B cell (primary cell): ENCODE measurements at regions not wholly inside any gene's neighbourhood (a gene's known extent, or its start where the extent isn't known, plus 50 kb on each side); places are given as distances from the start of the nearest gene placed in this dataset.

Source experiments
- ATAC-seq: fragments of 200-7000 bp; cut with Tn5 transposase; one replicate; pipeline ENCODE4 v1.10.0; 2021; ENCODE audit warnings: low read depth, mild to moderate bottlenecking, moderate number of reproducible peaks, moderate library complexity
- CTCF ChIA-PET: fragments of 350-600 bp; sonication (Branson Sonifier 250); formaldehyde crosslinking; loops from one replicate; lab custom pipeline; 2021; ENCODE audit warnings: antibody characterized with exemption, inconsistent platforms; lab: Charles Lee
- POLR2A ChIA-PET: fragments of 350-600 bp; sonication (Branson Sonifier 250); formaldehyde crosslinking; loops from one replicate; lab custom pipeline; 2021; ENCODE audit warnings: antibody characterized with exemption; lab: Charles Lee
- DNase-seq: peaks from one replicate; pipeline ENCODE4 v3.0.0; 2013
- H2AFZ ChIP-seq: 2 replicates; pipeline ENCODE4 v1.6.1; 2012; ENCODE audit warnings: mild to moderate bottlenecking, low read depth, low read length; ENCODE audit not compliant: insufficient read depth, poor library complexity, severe bottlenecking
- H3K27ac ChIP-seq, 2 donors: 1 replicate in 1 of 2; 2 replicates in 1 of 2; pipeline ENCODE4 v1.5.1; 2012 to 2013; ENCODE audit warnings: low read length in 2 of 2, mild to moderate bottlenecking in 2 of 2, moderate library complexity in 1 of 2
- H3K27me3 ChIP-seq, 4 experiments: fragments of 200-600 bp in 1 of 4; sonication (generic) in 1 of 4; replicated peaks in 1 of 4; 1 replicate in 2 of 4; 2 replicates in 2 of 4; pipeline versions ENCODE4 v1.6.1 to v1.7.0; 2013 to 2016; ENCODE audit warnings: low read length in 3 of 4, mild to moderate bottlenecking in 2 of 4, mixed read lengths in 1 of 4, moderate library complexity in 1 of 4; ENCODE audit not compliant: insufficient read depth in 4 of 4, control insufficient read depth in 3 of 4; ENCODE audit errors: control extremely low read depth in 1 of 4
- H3K36me3 ChIP-seq, 2 experiments: replicated peaks in 1 of 2; 1 replicate in 1 of 2; 2 replicates in 1 of 2; pipeline versions ENCODE4 v1.6.1 to v1.7.1; 2013; ENCODE audit warnings: low read length in 1 of 2; ENCODE audit not compliant: insufficient read depth in 2 of 2, control insufficient read depth in 1 of 2; ENCODE audit errors: control extremely low read depth in 1 of 2, extremely low read depth in 1 of 2
- H3K4me1 ChIP-seq, 2 donors: fragments of 200-600 bp in 1 of 2; sonication (generic) in 1 of 2; 1 replicate in 1 of 2; 2 replicates in 1 of 2; pipeline versions ENCODE4 v1.5.1 to v1.6.1; 2013 to 2017; ENCODE audit warnings: low read length in 2 of 2; ENCODE audit not compliant: control insufficient read depth in 2 of 2, insufficient read depth in 2 of 2
- H3K4me2 ChIP-seq: replicated peaks from 2 replicates; pipeline ENCODE3; 2012; ENCODE audit warnings: mild to moderate bottlenecking, low read depth, low read length; ENCODE audit not compliant: poor library complexity, severe bottlenecking
- H3K4me3 ChIP-seq, 5 experiments: fragments of 200-600 bp in 1 of 5; sonication (generic) in 1 of 5; 1 replicate in 3 of 5; 2 replicates in 2 of 5; pipeline versions ENCODE4 v1.5.1 to v1.7.0; 2011 to 2016; ENCODE audit warnings: low read length in 4 of 5, mild to moderate bottlenecking in 4 of 5, low read depth in 2 of 5, control low read depth in 1 of 5, moderate library complexity in 1 of 5; ENCODE audit not compliant: insufficient read depth in 1 of 5; ENCODE audit errors: control extremely low read depth in 1 of 5, extremely low read depth in 1 of 5
- H3K79me2 ChIP-seq: fragments of 200-600 bp; sonication (generic); one replicate; pipeline ENCODE4 v1.6.0; 2016; ENCODE audit warnings: low read length; ENCODE audit not compliant: control insufficient read depth, insufficient read depth
- H3K9ac ChIP-seq: fragments of 200-600 bp; sonication (generic); 2 replicates; pipeline ENCODE4 v1.6.1; 2017; ENCODE audit warnings: mild to moderate bottlenecking, low read length, moderate library complexity
- H3K9me3 ChIP-seq, 3 donors: one replicate each; pipeline versions ENCODE4 v1.6.1 to v1.7.1; 2013; ENCODE audit warnings: low read length in 2 of 3; ENCODE audit not compliant: control insufficient read depth in 2 of 3, insufficient read depth in 1 of 3; ENCODE audit errors: control extremely low read depth in 1 of 3
- H4K20me1 ChIP-seq: 2 replicates; pipeline ENCODE4 v1.6.0; 2012; ENCODE audit warnings: mild to moderate bottlenecking, low read length; ENCODE audit not compliant: insufficient read depth, control insufficient read depth, poor library complexity, severe bottlenecking
- H3K27ac Mint-ChIP-seq: one replicate; pipeline ENCODE4 v1.8.0; 2021; ENCODE audit warnings: mixed read lengths
- H3K27me3 Mint-ChIP-seq: one replicate; pipeline ENCODE4 v1.8.0; 2021; ENCODE audit warnings: mixed read lengths
- H3K4me1 Mint-ChIP-seq: one replicate; pipeline ENCODE4 v1.8.0; 2021; ENCODE audit warnings: mixed read lengths
- H3K4me3 Mint-ChIP-seq: one replicate; pipeline ENCODE4 v1.8.0; 2021; ENCODE audit warnings: mixed read lengths
- H3K9me3 Mint-ChIP-seq: one replicate; pipeline ENCODE4 v1.8.0; 2022; ENCODE audit warnings: mixed read lengths; ENCODE audit not compliant: insufficient read depth
- EZH2 ChIP-seq: IDR thresholded peaks from 2 replicates; pipeline ENCODE4 v1.6.1; 2012; ENCODE audit warnings: borderline replicate concordance, low read depth, mild to moderate bottlenecking, moderate library complexity, low read length; ENCODE audit not compliant: insufficient read depth, poor library complexity, severe bottlenecking
- WGBS: methylation state at CpG from one replicate; pipeline ENCODE4 v1.1.5; 2013; ENCODE audit warnings: missing lambda C conversion rate; ENCODE audit not compliant: insufficient coverage; 5-methylcytosine and 5-hydroxymethylcytosine counted together
- intact Hi-C: fragments of 100-400 bp; cut with micrococcal nuclease; formaldehyde crosslinking; loops from one replicate; pipeline ENCODE4 v1.10.0; 2022
- TF ChIP-seq, protein P1 (sequence below): fragments of 200-600 bp; IDR thresholded peaks from one replicate; pipeline ENCODE4 v1.8.0; 2022; ENCODE audit warnings: antibody characterized with exemption, mild to moderate bottlenecking

DNA sequence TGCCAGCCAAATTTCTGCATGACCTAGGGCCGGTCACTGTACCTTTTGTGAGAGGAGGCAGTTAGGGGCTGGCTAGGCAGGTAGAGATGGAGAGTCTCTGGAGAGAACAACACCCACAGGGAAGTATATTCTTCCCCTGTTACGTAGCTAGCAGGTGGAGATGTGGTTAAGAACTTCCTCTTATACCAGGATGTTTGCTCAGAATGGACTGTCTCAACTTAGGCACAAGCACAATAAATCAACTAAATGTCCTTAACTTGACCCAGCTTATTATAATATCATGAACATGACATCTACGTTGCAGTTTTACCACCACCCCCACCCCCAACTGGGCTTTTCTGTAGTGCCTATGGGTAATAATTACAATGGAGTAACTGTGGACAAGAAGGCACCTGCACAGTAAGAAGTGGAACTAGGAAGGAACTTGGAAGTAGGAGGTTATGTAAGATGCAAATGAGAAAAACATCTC is 60.7 kb upstream of the MPEG1 start:
- Mint-ChIP-seq H3K27ac (peak overlapping the region; percentile 95), H3K27me3 (no peaks in the 10 kb centered on the region), H3K4me3 (peak overlapping the region; percentile 83), H3K4me1 (peaks cover 92% of the 10 kb centered on the region), H3K9me3 (peaks cover 4% of the 10 kb centered on the region)
- ATAC-seq (peak; percentile 85), DNase-seq (peak; percentile 88)
- no peaks in the 10 kb centered on the region for H4K20me1 ChIP-seq
- CTCF ChIA-PET = interaction anchor here (0.8 to 9.0 kb wide), 18 partner anchors 8 to 156 kb away, joined by 3 to 84 read pairs (median 4); partner anchors contain the start of genes DTX4 and MPEG1
- WGBS = 0% methylated on average over 1 of the region's 3 CpGs
- POLR2A ChIA-PET = interaction anchor here (0.6 to 2.1 kb wide), 8 partner anchors 9 to 277 kb away, joined by 3 to 15 read pairs (median 6); partner anchors contain the start of gene MPEG1
- peak overlapping the region; percentile 38 for H3K9ac ChIP-seq
- no peak for TF ChIP-seq EZH2
- TF ChIP-seq, protein P1, sequence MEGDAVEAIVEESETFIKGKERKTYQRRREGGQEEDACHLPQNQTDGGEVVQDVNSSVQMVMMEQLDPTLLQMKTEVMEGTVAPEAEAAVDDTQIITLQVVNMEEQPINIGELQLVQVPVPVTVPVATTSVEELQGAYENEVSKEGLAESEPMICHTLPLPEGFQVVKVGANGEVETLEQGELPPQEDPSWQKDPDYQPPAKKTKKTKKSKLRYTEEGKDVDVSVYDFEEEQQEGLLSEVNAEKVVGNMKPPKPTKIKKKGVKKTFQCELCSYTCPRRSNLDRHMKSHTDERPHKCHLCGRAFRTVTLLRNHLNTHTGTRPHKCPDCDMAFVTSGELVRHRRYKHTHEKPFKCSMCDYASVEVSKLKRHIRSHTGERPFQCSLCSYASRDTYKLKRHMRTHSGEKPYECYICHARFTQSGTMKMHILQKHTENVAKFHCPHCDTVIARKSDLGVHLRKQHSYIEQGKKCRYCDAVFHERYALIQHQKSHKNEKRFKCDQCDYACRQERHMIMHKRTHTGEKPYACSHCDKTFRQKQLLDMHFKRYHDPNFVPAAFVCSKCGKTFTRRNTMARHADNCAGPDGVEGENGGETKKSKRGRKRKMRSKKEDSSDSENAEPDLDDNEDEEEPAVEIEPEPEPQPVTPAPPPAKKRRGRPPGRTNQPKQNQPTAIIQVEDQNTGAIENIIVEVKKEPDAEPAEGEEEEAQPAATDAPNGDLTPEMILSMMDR = no peak
- peaks cover 0 to 2% of the 10 kb centered on the region in 2 experiments for H3K36me3 ChIP-seq
- peaks cover 0 to 4% (median 1%) of the 10 kb centered on the region in 3 donors for H3K9me3 ChIP-seq
- peaks cover 33% of the 10 kb centered on the region for H3K79me2 ChIP-seq
- peak overlapping the region in 1 of 5 experiments; percentile 44 for H3K4me3 ChIP-seq
- intact Hi-C loops = loop anchor here (1.0 kb wide), 5 partner anchors 9 to 694 kb away; partner anchors contain the start of gene ZFP91
- H3K27me3 ChIP-seq = no peaks in the 10 kb centered on the region
- peaks cover 76 to 85% of the 10 kb centered on the region in 2 donors for H3K4me1 ChIP-seq
- peak overlapping the region; percentile 90 to 94 for H3K27ac ChIP-seq
- peak overlapping the region; percentile 66 for H3K4me2 ChIP-seq
- H2AFZ ChIP-seq = no peak overlapping the region

GRCh38 chr11:59272771-59273372 is 60.1 kb upstream of the MPEG1 start:
- CTCF ChIA-PET = interaction anchor here (0.8 to 9.0 kb wide), 19 partner anchors 8 to 214 kb away, joined by 3 to 84 read pairs (median 4); partner anchors contain the start of genes DTX4 and MPEG1
- H4K20me1 ChIP-seq = no peaks in the 10 kb centered on the region
- H3K36me3 ChIP-seq = peaks cover 0 to 6% of the 10 kb centered on the region in 2 experiments
- DNase-seq (peak; percentile 54), ATAC-seq (no peak)
- peak overlapping the region; percentile 90 to 94 for H3K27ac ChIP-seq
- TF ChIP-seq, protein P1 = no peak
- no peak for TF ChIP-seq EZH2
- Mint-ChIP-seq H3K4me3 (peak overlapping the region; percentile 83), H3K27ac (peak overlapping the region; percentile 95), H3K9me3 (peaks cover 4% of the 10 kb centered on the region), H3K4me1 (peaks cover 95% of the 10 kb centered on the region), H3K27me3 (no peaks in the 10 kb centered on the region)
- H3K4me3 ChIP-seq = peak overlapping the region in 1 of 5 experiments; percentile 44
- H2AFZ ChIP-seq = no peak overlapping the region
- no peaks in the 10 kb centered on the region for H3K27me3 ChIP-seq
- peaks cover 82 to 90% of the 10 kb centered on the region in 2 donors for H3K4me1 ChIP-seq
- H3K79me2 ChIP-seq = peaks cover 28% of the 10 kb centered on the region
- intact Hi-C loops = loop anchor here (1.0 kb wide), 5 partner anchors 9 to 694 kb away; partner anchors contain the start of gene ZFP91
- peak overlapping the region; percentile 38 for H3K9ac ChIP-seq
- H3K9me3 ChIP-seq = peaks cover 0 to 4% (median 1%) of the 10 kb centered on the region in 3 donors
- POLR2A ChIA-PET = interaction anchor here (0.6 to 2.1 kb wide), 8 partner anchors 9 to 277 kb away, joined by 3 to 15 read pairs (median 6); partner anchors contain the start of gene MPEG1
- 20% methylated on average over 6 of the region's 6 CpGs for WGBS
- H3K4me2 ChIP-seq = peak overlapping the region; percentile 66
